ENCODE measurements at regions not wholly inside any gene's neighbourhood (a gene's known extent, or its start where the extent isn't known, plus 50 kb on each side); places are given as distances from the start of the nearest gene placed in this dataset.
A peak's percentile ranks its signal among the peaks of the same experiment; 100 is the strongest.

DNA sequence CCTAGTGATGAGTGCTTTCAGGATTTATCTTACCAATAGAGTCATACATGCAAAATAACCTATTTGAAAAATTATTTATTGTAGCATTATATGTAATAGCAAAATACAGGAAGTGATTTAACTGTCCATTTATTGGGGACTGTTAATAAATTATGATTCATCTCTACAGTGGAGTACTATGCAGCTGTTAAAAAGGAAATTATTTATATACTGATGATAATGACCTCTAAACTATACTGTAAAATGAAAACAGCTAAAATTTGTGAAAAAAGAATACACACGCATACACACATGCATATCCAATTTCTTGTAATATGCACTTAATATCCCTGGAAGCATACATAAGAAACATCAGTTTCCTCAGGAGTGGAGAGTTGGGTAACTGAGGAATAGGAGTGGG, 58.0 kb upstream of the PALM2AKAP2 start:
- Histone ChIP-seq H3K36me3 (no peaks in the 10 kb centered on the region), H3K4me1 (no peaks in the 10 kb centered on the region), H3K9me3 (no peaks in the 10 kb centered on the region), H3K27me3 (peaks cover 0 to 4% (median 0%) of the 10 kb centered on the region in 4 donors), H3K27ac (replicated peaks in 1 of 4) (no peak overlapping the region), H3K4me3 (no peak overlapping the region)
- intact Hi-C loops (cut with DNase I), result no loop called here
- TF ChIP-seq CTCF (IDR thresholded peaks at IDR 0.05), result no peak
- TF ChIP-seq POLR2A (IDR thresholded peaks at IDR 0.05; ENCODE audit: low read depth), result no peak
- no peak for TF ChIP-seq EP300 (IDR thresholded peaks at IDR 0.05)
- no peak for TF ChIP-seq POLR2AphosphoS5 (IDR thresholded peaks at IDR 0.05)
- DNase-seq (ENCODE audit: extremely low spot score), result no peak
- 97% methylated on average over 1 of the region's 1 CpG for WGBS

GRCh38 chr9:109723781-109724180, 56.2 kb upstream of the PALM2AKAP2 start:
- DNase-seq (ENCODE audit: extremely low spot score), result no peak
- no peaks in the 10 kb centered on the region for H3K4me1 ChIP-seq
- WGBS, result 92% methylated on average over 2 of the region's 2 CpGs
- intact Hi-C loops (cut with DNase I), result no loop called here
- no peak overlapping the region for H3K4me3 ChIP-seq
- no peak overlapping the region for H3K27ac ChIP-seq (replicated peaks in 1 of 4)
- TF ChIP-seq POLR2A (IDR thresholded peaks at IDR 0.05; ENCODE audit: low read depth), result no peak
- no peak for TF ChIP-seq CTCF (IDR thresholded peaks at IDR 0.05)
- TF ChIP-seq EP300 (IDR thresholded peaks at IDR 0.05), result no peak
- TF ChIP-seq POLR2AphosphoS5 (IDR thresholded peaks at IDR 0.05), result no peak
- H3K27me3 ChIP-seq, result peaks cover 0 to 4% (median 0%) of the 10 kb centered on the region in 4 donors
- no peaks in the 10 kb centered on the region for H3K36me3 ChIP-seq
- no peaks in the 10 kb centered on the region for H3K9me3 ChIP-seq

DNA sequence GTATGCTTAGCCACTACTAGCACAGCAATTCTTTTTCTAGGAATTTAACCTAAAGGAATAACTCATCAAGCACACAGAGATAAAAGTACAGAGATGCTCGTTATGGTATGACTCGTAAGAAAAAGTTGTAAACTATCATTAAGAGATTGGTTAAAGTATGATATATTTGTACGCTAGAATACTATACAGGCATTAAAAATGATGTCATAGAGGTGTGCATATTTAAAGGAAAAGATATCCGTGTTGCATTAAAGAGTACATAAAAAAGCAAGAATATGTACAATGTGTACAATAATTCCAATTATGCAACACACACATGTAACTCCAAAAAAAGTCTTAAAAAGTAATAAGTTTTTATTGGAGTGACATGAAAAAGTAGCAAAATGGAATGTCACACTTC, 54.5 kb upstream of the PALM2AKAP2 start:
- TF ChIP-seq POLR2A (IDR thresholded peaks at IDR 0.05; ENCODE audit: low read depth) (no peak), EP300 (IDR thresholded peaks at IDR 0.05) (no peak), POLR2AphosphoS5 (IDR thresholded peaks at IDR 0.05) (no peak), CTCF (IDR thresholded peaks at IDR 0.05) (no peak)
- intact Hi-C loops (cut with DNase I), result no loop called here
- H3K27me3 ChIP-seq, result peaks cover 0 to 4% (median 0%) of the 10 kb centered on the region in 4 donors
- no peaks in the 10 kb centered on the region for H3K4me1 ChIP-seq
- no peak overlapping the region for H3K27ac ChIP-seq (replicated peaks in 1 of 4)
- no peak overlapping the region for H3K4me3 ChIP-seq
- no peaks in the 10 kb centered on the region for H3K9me3 ChIP-seq
- WGBS, result 88% methylated on average over 4 of the region's 4 CpGs
- DNase-seq (ENCODE audit: extremely low spot score), result no peak
- H3K36me3 ChIP-seq, result no peaks in the 10 kb centered on the region

- Histone ChIP-seq H3K27ac (replicated peaks in 1 of 4) (no peak overlapping the region), H3K27me3 (peaks cover 0 to 4% (median 0%) of the 10 kb centered on the region in 4 donors), H3K4me3 (no peak overlapping the region), H3K9me3 (no peaks in the 10 kb centered on the region), H3K36me3 (no peaks in the 10 kb centered on the region), H3K4me1 (no peaks in the 10 kb centered on the region)
- DNase-seq (ENCODE audit: extremely low spot score), result peak; percentile 50
- WGBS, result 73% methylated on average over 2 of the region's 4 CpGs
- TF ChIP-seq POLR2A (IDR thresholded peaks at IDR 0.05; ENCODE audit: low read depth) (no peak), EP300 (IDR thresholded peaks at IDR 0.05) (no peak), CTCF (IDR thresholded peaks at IDR 0.05) (no peak), POLR2AphosphoS5 (IDR thresholded peaks at IDR 0.05) (no peak)
- intact Hi-C loops (cut with DNase I), result no loop called here
These were observed 53.9 kb upstream of the PALM2AKAP2 start for GRCh38 chr9:109726119-109726518.

DNA sequence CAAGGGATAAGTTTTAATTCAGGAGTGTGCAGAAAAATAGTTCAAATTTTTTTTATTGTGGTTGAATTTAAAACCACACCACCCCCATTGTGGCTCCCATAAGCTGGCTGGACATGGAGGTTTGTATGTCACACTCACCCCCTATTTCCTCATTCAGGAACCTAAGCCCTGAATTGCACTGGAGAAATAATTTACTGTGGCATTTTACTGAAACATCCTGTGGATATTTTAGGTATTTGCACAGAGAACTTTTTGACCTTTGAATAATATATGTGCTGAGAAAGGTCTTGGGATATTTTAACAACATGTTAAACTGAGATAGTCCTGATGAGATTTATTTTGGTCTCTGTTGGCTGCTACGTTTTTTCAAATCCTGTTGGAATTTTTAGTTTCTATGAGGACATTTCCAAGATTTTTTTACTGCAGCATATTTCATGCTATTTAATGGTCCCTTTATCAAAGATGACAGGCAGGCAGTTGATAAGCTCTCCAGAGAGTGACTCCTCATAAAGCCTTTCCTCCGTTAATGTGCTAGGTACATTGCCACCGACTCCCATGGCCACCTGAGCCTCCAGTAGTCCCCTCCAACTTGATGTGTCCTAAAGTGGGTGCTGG, 51.2 kb upstream of the PALM2AKAP2 start:
- DNase-seq (ENCODE audit: extremely low spot score), result peak; percentile 0
- intact Hi-C loops (cut with DNase I), result no loop called here

More for the DNA sequence above, 51.2 kb upstream of the PALM2AKAP2 start:
- Histone ChIP-seq H3K36me3 (no peaks in the 10 kb centered on the region), H3K27me3 (peaks cover 0 to 4% (median 0%) of the 10 kb centered on the region in 4 donors), H3K4me1 (no peaks in the 10 kb centered on the region), H3K4me3 (no peak overlapping the region), H3K9me3 (no peaks in the 10 kb centered on the region), H3K27ac (replicated peaks in 1 of 4) (no peak overlapping the region)
- TF ChIP-seq POLR2AphosphoS5 (IDR thresholded peaks at IDR 0.05) (no peak), EP300 (IDR thresholded peaks at IDR 0.05) (no peak), CTCF (IDR thresholded peaks at IDR 0.05) (no peak), POLR2A (IDR thresholded peaks at IDR 0.05; ENCODE audit: low read depth) (no peak)
- 75% methylated on average over 3 of the region's 3 CpGs for WGBS
